HL-60 (cell line): ENCODE measurements at regions not wholly inside any gene's neighbourhood (a gene's known extent, or its start where the extent isn't known, plus 50 kb on each side); places are given as distances from the start of the nearest gene placed in this dataset.
"Not testable (repeated sequence)": the region's sequence is repeated elsewhere in the genome, so short reads cannot be mapped to it uniquely, and the experiment has no call there.

Experiments used
- GABPA ChIP-seq: IDR thresholded peaks from 2 replicates; pipeline ENCODE4 v1.6.1; 2012; ENCODE audit warnings: low read depth
- POLR2AphosphoS5 ChIP-seq: IDR thresholded peaks from 2 replicates; pipeline ENCODE4 v1.6.1; 2012; ENCODE audit warnings: low read depth
- SPI1 ChIP-seq: IDR thresholded peaks from 2 replicates; pipeline ENCODE4 v1.6.1; 2012; ENCODE audit warnings: low read depth, mild to moderate bottlenecking, borderline replicate concordance
- TF ChIP-seq, protein P1 (sequence below): IDR thresholded peaks from one replicate; pipeline ENCODE4 v1.5.1; 2011; ENCODE audit warnings: low read length, control low read depth, inconsistent platforms; ENCODE audit not compliant: insufficient read depth
- TF ChIP-seq, protein P2 (sequence below): IDR thresholded peaks from 2 replicates; pipeline ENCODE4 v1.6.1; 2012; ENCODE audit warnings: low read depth; ENCODE audit not compliant: insufficient replicate concordance

DNA sequence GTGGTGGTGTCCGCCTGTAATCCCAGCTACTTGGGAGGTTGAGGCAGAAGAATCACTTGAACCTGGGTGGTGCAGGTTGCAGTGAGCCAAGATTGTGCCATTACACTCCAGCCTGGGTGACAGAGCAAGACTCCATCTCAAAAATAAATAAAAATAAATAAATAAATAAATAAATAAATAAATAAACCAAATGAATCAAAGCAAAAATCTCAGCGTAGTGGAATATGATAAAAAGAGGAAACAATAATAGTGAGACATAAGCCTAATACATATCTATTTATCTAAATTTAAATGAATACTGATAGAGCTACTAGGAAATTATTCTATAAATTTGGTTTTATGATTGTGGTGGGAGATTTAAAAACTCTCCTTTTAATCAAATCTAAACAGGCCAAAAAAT is 124.2 kb downstream of the B3GNT2 start:
- TF ChIP-seq, protein P1, sequence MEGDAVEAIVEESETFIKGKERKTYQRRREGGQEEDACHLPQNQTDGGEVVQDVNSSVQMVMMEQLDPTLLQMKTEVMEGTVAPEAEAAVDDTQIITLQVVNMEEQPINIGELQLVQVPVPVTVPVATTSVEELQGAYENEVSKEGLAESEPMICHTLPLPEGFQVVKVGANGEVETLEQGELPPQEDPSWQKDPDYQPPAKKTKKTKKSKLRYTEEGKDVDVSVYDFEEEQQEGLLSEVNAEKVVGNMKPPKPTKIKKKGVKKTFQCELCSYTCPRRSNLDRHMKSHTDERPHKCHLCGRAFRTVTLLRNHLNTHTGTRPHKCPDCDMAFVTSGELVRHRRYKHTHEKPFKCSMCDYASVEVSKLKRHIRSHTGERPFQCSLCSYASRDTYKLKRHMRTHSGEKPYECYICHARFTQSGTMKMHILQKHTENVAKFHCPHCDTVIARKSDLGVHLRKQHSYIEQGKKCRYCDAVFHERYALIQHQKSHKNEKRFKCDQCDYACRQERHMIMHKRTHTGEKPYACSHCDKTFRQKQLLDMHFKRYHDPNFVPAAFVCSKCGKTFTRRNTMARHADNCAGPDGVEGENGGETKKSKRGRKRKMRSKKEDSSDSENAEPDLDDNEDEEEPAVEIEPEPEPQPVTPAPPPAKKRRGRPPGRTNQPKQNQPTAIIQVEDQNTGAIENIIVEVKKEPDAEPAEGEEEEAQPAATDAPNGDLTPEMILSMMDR, result not testable (repeated sequence)
- TF ChIP-seq POLR2AphosphoS5, GABPA, SPI1: not testable (repeated sequence)
- TF ChIP-seq, protein P2, sequence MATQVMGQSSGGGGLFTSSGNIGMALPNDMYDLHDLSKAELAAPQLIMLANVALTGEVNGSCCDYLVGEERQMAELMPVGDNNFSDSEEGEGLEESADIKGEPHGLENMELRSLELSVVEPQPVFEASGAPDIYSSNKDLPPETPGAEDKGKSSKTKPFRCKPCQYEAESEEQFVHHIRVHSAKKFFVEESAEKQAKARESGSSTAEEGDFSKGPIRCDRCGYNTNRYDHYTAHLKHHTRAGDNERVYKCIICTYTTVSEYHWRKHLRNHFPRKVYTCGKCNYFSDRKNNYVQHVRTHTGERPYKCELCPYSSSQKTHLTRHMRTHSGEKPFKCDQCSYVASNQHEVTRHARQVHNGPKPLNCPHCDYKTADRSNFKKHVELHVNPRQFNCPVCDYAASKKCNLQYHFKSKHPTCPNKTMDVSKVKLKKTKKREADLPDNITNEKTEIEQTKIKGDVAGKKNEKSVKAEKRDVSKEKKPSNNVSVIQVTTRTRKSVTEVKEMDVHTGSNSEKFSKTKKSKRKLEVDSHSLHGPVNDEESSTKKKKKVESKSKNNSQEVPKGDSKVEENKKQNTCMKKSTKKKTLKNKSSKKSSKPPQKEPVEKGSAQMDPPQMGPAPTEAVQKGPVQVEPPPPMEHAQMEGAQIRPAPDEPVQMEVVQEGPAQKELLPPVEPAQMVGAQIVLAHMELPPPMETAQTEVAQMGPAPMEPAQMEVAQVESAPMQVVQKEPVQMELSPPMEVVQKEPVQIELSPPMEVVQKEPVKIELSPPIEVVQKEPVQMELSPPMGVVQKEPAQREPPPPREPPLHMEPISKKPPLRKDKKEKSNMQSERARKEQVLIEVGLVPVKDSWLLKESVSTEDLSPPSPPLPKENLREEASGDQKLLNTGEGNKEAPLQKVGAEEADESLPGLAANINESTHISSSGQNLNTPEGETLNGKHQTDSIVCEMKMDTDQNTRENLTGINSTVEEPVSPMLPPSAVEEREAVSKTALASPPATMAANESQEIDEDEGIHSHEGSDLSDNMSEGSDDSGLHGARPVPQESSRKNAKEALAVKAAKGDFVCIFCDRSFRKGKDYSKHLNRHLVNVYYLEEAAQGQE, result not testable (repeated sequence)
